ENCODE measurements at regions not wholly inside any gene's neighbourhood (a gene's known extent, or its start where the extent isn't known, plus 50 kb on each side); places are given as distances from the start of the nearest gene placed in this dataset.
"Not testable (repeated sequence)": the region's sequence is repeated elsewhere in the genome, so short reads cannot be mapped to it uniquely, and the experiment has no call there.

- Histone ChIP-seq H3K27me3 (ENCODE audit: control insufficient read depth in 3 of 3, insufficient read depth in 3 of 3, low read depth in 1 of 3, low read length in 3 of 3) (peaks cover 0 to 20% (median 7%) of the 10 kb centered on the region in 3 experiments), H3K18ac (ENCODE audit: low read length) (no peak overlapping the region), H4K8ac (ENCODE audit: low read depth, low read length) (no peak overlapping the region), H4K91ac (ENCODE audit: low read depth, low read length, poor library complexity) (no peak overlapping the region), H2AK5ac (ENCODE audit: low read depth, low read length) (no peak overlapping the region), H2BK15ac (ENCODE audit: low read length) (no peak overlapping the region), H3K14ac (ENCODE audit: low read length) (no peak overlapping the region), H2BK5ac (ENCODE audit: low read length) (no peak overlapping the region), H3K4me3 (ENCODE audit: low read length in 2 of 2) (no peak overlapping the region), H3K4me1 (ENCODE audit: control insufficient read depth in 2 of 2, insufficient read depth in 1 of 2, low read depth in 1 of 2, low read length in 2 of 2) (peaks cover 7 to 14% of the 10 kb centered on the region in 2 donors), H3K36me3 (replicated peaks in 1 of 2; ENCODE audit: control insufficient read depth in 2 of 2, insufficient read depth in 2 of 2, low read length in 2 of 2) (no peaks in the 10 kb centered on the region), H3K4me2 (ENCODE audit: insufficient read depth, low read length, poor library complexity, severe bottlenecking) (no peak overlapping the region), H3K9me3 (replicated peaks in 1 of 2; ENCODE audit: control insufficient read depth in 2 of 2, insufficient read depth in 1 of 2, low read depth in 1 of 2, low read length in 2 of 2) (no peaks in the 10 kb centered on the region), H3K79me1 (ENCODE audit: low read depth, low read length) (no peaks in the 10 kb centered on the region), H3K23ac (ENCODE audit: low read depth, low read length, poor library complexity) (no peak overlapping the region), H3K9ac (ENCODE audit: low read depth, low read length, poor library complexity) (no peak overlapping the region), H3K27ac (replicated peaks; ENCODE audit: low read length) (no peak overlapping the region), H2AFZ (ENCODE audit: low read length) (no peak overlapping the region), H2BK12ac (ENCODE audit: low read length) (no peak overlapping the region), H2BK120ac (ENCODE audit: low read depth, low read length) (no peak overlapping the region), H3K4ac (ENCODE audit: low read length) (no peak overlapping the region)
- WGBS, 2 donors (ENCODE audit: extremely low coverage in 2 of 2, insufficient read length in 2 of 2, insufficient replicate concordance in 1 of 2) = no CpG with 5 or more reads among the region's 2 CpGs
- DNase-seq (ENCODE audit: low spot score) = no peak
Observed at GRCh38 chr3:126285369-126285768, 71.8 kb downstream of the KLF15 start.

- Histone ChIP-seq H4K8ac (ENCODE audit: low read depth, low read length) (no peak overlapping the region), H3K4me1 (ENCODE audit: control insufficient read depth in 2 of 2, insufficient read depth in 1 of 2, low read depth in 1 of 2, low read length in 2 of 2) (peaks cover 4 to 14% of the 10 kb centered on the region in 2 donors), H2AFZ (ENCODE audit: low read length) (no peak overlapping the region), H2BK12ac (ENCODE audit: low read length) (no peak overlapping the region), H3K4me3 (ENCODE audit: low read length in 2 of 2) (no peak overlapping the region), H3K14ac (ENCODE audit: low read length) (no peak overlapping the region), H3K18ac (ENCODE audit: low read length) (no peak overlapping the region), H2BK120ac (ENCODE audit: low read depth, low read length) (no peak overlapping the region), H3K27me3 (ENCODE audit: control insufficient read depth in 3 of 3, insufficient read depth in 3 of 3, low read depth in 1 of 3, low read length in 3 of 3) (peaks cover 0 to 15% (median 7%) of the 10 kb centered on the region in 3 experiments), H3K9me3 (replicated peaks in 1 of 2; ENCODE audit: control insufficient read depth in 2 of 2, insufficient read depth in 1 of 2, low read depth in 1 of 2, low read length in 2 of 2) (no peaks in the 10 kb centered on the region), H3K23ac (ENCODE audit: low read depth, low read length, poor library complexity) (no peak overlapping the region), H2BK5ac (ENCODE audit: low read length) (no peak overlapping the region), H3K79me1 (ENCODE audit: low read depth, low read length) (no peaks in the 10 kb centered on the region), H3K4ac (ENCODE audit: low read length) (no peak overlapping the region), H2BK15ac (ENCODE audit: low read length) (no peak overlapping the region), H3K4me2 (ENCODE audit: insufficient read depth, low read length, poor library complexity, severe bottlenecking) (no peak overlapping the region), H3K9ac (ENCODE audit: low read depth, low read length, poor library complexity) (no peak overlapping the region), H4K91ac (ENCODE audit: low read depth, low read length, poor library complexity) (no peak overlapping the region), H2AK5ac (ENCODE audit: low read depth, low read length) (no peak overlapping the region), H3K36me3 (replicated peaks in 1 of 2; ENCODE audit: control insufficient read depth in 2 of 2, insufficient read depth in 2 of 2, low read length in 2 of 2) (no peaks in the 10 kb centered on the region), H3K27ac (replicated peaks; ENCODE audit: low read length) (no peak overlapping the region)
- no CpG with 5 or more reads among the region's 9 CpGs for WGBS, 2 donors (ENCODE audit: extremely low coverage in 2 of 2, insufficient read length in 2 of 2, insufficient replicate concordance in 1 of 2)
- no peak for DNase-seq (ENCODE audit: low spot score)
Observed at GRCh38 chr3:126284258-126284904, 72.8 kb downstream of the KLF15 start.

GRCh38 chr3:126283651-126284050 is 73.6 kb downstream of the KLF15 start:
- H2BK12ac ChIP-seq (ENCODE audit: low read length); H2BK5ac ChIP-seq (ENCODE audit: low read length); H3K9ac ChIP-seq (ENCODE audit: low read depth, low read length, poor library complexity); H3K4ac ChIP-seq (ENCODE audit: low read length); H3K27me3 ChIP-seq (ENCODE audit: control insufficient read depth in 3 of 3, insufficient read depth in 3 of 3, low read depth in 1 of 3, low read length in 3 of 3); H3K4me3 ChIP-seq (ENCODE audit: low read length in 2 of 2); H2BK15ac ChIP-seq (ENCODE audit: low read length); H2AFZ ChIP-seq (ENCODE audit: low read length); H3K18ac ChIP-seq (ENCODE audit: low read length); H4K91ac ChIP-seq (ENCODE audit: low read depth, low read length, poor library complexity); H3K27ac ChIP-seq (replicated peaks; ENCODE audit: low read length); H2AK5ac ChIP-seq (ENCODE audit: low read depth, low read length); H2BK120ac ChIP-seq (ENCODE audit: low read depth, low read length); H4K8ac ChIP-seq (ENCODE audit: low read depth, low read length); H3K4me2 ChIP-seq (ENCODE audit: insufficient read depth, low read length, poor library complexity, severe bottlenecking); H3K23ac ChIP-seq (ENCODE audit: low read depth, low read length, poor library complexity); DNase-seq (ENCODE audit: low spot score); H3K9me3 ChIP-seq (replicated peaks in 1 of 2; ENCODE audit: control insufficient read depth in 2 of 2, insufficient read depth in 1 of 2, low read depth in 1 of 2, low read length in 2 of 2); H3K36me3 ChIP-seq (replicated peaks in 1 of 2; ENCODE audit: control insufficient read depth in 2 of 2, insufficient read depth in 2 of 2, low read length in 2 of 2); H3K14ac ChIP-seq (ENCODE audit: low read length); H3K79me1 ChIP-seq (ENCODE audit: low read depth, low read length): not testable (repeated sequence)
- H3K4me1 ChIP-seq (ENCODE audit: control insufficient read depth in 2 of 2, insufficient read depth in 1 of 2, low read depth in 1 of 2, low read length in 2 of 2) = peaks cover 4 to 14% of the 10 kb centered on the region in 2 donors
- WGBS, 2 donors (ENCODE audit: extremely low coverage in 2 of 2, insufficient read length in 2 of 2, insufficient replicate concordance in 1 of 2) = no CpG with 5 or more reads among the region's 2 CpGs

- Histone ChIP-seq H3K9me3 (replicated peaks in 1 of 2; ENCODE audit: control insufficient read depth in 2 of 2, insufficient read depth in 1 of 2, low read depth in 1 of 2, low read length in 2 of 2) (no peaks in the 10 kb centered on the region), H3K9ac (ENCODE audit: low read depth, low read length, poor library complexity) (no peak overlapping the region), H3K4me3 (ENCODE audit: low read length in 2 of 2) (no peak overlapping the region), H2BK5ac (ENCODE audit: low read length) (no peak overlapping the region), H2AK5ac (ENCODE audit: low read depth, low read length) (no peak overlapping the region), H3K79me1 (ENCODE audit: low read depth, low read length) (no peaks in the 10 kb centered on the region), H4K8ac (ENCODE audit: low read depth, low read length) (no peak overlapping the region), H2AFZ (ENCODE audit: low read length) (no peak overlapping the region), H3K36me3 (replicated peaks in 1 of 2; ENCODE audit: control insufficient read depth in 2 of 2, insufficient read depth in 2 of 2, low read length in 2 of 2) (no peaks in the 10 kb centered on the region), H2BK120ac (ENCODE audit: low read depth, low read length) (no peak overlapping the region), H3K23ac (ENCODE audit: low read depth, low read length, poor library complexity) (no peak overlapping the region), H2BK12ac (ENCODE audit: low read length) (no peak overlapping the region), H3K4me2 (ENCODE audit: insufficient read depth, low read length, poor library complexity, severe bottlenecking) (no peak overlapping the region), H2BK15ac (ENCODE audit: low read length) (no peak overlapping the region), H3K4ac (ENCODE audit: low read length) (no peak overlapping the region), H3K27ac (replicated peaks; ENCODE audit: low read length) (no peak overlapping the region), H4K91ac (ENCODE audit: low read depth, low read length, poor library complexity) (no peak overlapping the region), H3K14ac (ENCODE audit: low read length) (no peak overlapping the region), H3K4me1 (ENCODE audit: control insufficient read depth in 2 of 2, insufficient read depth in 1 of 2, low read depth in 1 of 2, low read length in 2 of 2) (peaks cover 0 to 2% of the 10 kb centered on the region in 2 donors), H3K18ac (ENCODE audit: low read length) (no peak overlapping the region), H3K27me3 (ENCODE audit: control insufficient read depth in 3 of 3, insufficient read depth in 3 of 3, low read depth in 1 of 3, low read length in 3 of 3) (peaks cover 0 to 6% (median 0%) of the 10 kb centered on the region in 3 experiments)
- DNase-seq (ENCODE audit: low spot score) = no peak
- WGBS, 2 donors (ENCODE audit: extremely low coverage in 2 of 2, insufficient read length in 2 of 2, insufficient replicate concordance in 1 of 2) = no CpG with 5 or more reads among the region's 1 CpG
Observed at GRCh38 chr3:126279853-126280252, 77.4 kb downstream of the KLF15 start.

Data from neuronal stem cell (in vitro differentiated cells).